Cardiac fibroblast (primary cell): ENCODE measurements at regions not wholly inside any gene's neighbourhood (a gene's known extent, or its start where the extent isn't known, plus 50 kb on each side); places are given as distances from the start of the nearest gene placed in this dataset.

ENCODE experiments used
- DNase-seq, 2 donors: peaks; one replicate each; pipeline versions ENCODE4 v3.0.0 to v3.0.0-alpha.2; 2010; ENCODE audit warnings: low read depth in 2 of 2
- H3K4me3 ChIP-seq, 2 donors: replicated peaks in 1 of 2; 1 replicate in 1 of 2; 2 replicates in 1 of 2; pipeline ENCODE4 v1.5.1; 2011; ENCODE audit warnings: low read depth in 2 of 2, low read length in 2 of 2, mild to moderate bottlenecking in 2 of 2, moderate library complexity in 1 of 2
- TF ChIP-seq, protein P1 (sequence below): IDR thresholded peaks from one replicate; pipeline ENCODE4 v1.5.1; 2011; ENCODE audit warnings: low read depth, mild to moderate bottlenecking, low read length, inconsistent platforms

DNA sequence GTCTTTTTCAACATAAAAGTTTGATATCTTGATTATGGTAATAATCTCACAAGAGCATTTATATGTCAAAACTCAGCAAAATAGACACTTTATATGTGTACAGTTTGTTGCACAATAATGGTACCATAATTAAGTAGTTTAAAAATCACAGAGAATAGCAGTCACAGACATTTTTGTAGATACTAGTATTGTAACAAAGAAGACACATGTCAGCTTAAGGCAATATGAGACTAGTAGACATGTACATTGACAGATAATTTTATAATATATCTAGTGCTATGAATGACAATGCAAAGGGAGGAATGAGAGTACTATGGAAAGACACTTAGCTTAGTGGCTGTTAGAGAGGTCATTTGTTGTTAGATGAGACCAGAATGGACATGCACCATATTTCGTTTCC, 1490.6 kb upstream of the CDH6 start:
- TF ChIP-seq, protein P1, sequence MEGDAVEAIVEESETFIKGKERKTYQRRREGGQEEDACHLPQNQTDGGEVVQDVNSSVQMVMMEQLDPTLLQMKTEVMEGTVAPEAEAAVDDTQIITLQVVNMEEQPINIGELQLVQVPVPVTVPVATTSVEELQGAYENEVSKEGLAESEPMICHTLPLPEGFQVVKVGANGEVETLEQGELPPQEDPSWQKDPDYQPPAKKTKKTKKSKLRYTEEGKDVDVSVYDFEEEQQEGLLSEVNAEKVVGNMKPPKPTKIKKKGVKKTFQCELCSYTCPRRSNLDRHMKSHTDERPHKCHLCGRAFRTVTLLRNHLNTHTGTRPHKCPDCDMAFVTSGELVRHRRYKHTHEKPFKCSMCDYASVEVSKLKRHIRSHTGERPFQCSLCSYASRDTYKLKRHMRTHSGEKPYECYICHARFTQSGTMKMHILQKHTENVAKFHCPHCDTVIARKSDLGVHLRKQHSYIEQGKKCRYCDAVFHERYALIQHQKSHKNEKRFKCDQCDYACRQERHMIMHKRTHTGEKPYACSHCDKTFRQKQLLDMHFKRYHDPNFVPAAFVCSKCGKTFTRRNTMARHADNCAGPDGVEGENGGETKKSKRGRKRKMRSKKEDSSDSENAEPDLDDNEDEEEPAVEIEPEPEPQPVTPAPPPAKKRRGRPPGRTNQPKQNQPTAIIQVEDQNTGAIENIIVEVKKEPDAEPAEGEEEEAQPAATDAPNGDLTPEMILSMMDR, result no peak
- no peak overlapping the region for H3K4me3 ChIP-seq
- DNase-seq, result no peak

DNA sequence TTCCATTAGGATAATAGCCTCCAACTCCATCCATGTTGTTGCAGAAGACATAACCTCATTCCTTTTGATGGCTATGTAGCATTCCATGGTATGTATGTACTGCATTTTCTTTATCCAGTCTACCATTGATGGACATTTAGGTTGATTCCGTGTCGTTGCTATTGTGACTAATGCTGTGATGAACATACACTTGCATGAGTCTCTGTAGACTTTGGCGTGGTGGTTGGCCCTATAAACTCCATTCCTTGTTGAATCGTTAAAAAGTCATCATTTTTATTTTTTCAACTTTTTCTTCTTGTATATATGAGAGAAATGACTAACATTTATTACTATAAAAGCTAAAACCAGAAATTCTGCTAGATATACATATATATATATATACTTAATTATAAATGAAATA, 1491.9 kb upstream of the CDH6 start:
- TF ChIP-seq, protein P1, result no peak
- no peak overlapping the region for H3K4me3 ChIP-seq
- no peak for DNase-seq

DNA sequence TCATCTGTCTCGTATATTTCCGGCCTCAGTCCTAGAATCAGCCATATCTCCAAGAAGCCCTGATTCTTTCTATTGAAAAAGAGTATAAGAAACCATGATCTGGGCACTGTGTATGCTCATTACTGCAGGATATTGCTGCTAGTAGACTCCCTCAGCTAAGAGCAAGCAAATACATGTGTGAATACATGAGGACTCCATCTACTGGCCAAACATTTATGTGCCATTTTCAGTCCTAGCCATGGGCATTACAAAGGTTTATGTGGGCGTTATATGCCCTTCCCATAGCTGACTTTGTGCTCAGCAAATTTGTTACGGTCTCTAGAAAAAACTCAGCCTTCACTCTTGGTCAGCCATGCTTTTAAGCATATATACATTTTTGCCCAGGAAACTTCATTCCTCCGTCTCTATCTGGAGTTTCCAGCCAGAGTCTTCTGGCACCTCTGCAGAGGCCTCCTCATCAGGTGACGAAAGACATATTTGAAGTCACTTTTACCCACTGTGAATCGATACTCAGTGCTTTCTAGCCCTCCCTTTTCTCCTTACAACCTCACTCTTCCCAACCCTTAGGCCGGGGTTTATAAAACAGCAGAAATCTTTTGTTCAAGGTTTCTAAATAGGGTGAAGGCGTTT, 1495.6 kb upstream of the CDH6 start:
- no peak overlapping the region for H3K4me3 ChIP-seq
- no peak for DNase-seq
- TF ChIP-seq, protein P1, result no peak

DNA sequence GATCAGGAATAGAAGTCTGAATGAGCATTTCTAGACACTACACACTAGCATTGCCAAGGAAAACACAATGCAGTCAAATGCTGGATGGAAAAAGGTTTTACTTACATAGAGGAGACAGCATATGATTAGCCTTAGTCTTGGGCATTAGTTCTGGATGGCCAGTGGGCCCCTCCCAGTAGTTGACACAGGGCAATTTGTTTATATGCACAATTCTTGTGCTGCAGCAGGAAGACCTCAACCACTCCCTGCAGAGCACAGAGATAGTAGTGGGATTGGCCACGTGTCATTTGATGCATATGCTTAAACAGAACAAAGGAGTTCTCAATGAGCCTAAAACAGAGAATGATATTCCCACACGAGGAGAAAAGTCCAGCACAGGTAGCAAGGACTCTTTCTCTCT, 1496.2 kb upstream of the CDH6 start:
- TF ChIP-seq, protein P1, result no peak
- H3K4me3 ChIP-seq, result no peak overlapping the region
- no peak for DNase-seq

DNA sequence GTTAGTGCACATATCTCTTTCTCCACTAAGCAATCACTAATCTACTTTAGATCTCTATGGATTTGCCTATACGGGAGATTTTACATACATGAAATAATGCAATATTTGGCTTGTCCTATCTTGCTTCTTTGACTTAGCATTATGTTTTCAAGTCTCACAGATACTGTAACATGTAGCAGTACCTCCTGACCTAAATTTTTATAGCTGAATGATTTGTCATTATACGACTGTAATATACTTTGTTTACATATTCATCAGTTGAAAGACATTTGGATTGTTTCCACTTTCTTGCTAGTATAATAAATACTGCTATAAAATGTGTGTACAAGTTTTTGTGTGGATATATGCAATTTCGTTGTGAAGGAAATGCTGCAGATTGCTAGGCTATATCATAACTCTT, 1520.8 kb upstream of the CDH6 start:
- TF ChIP-seq, protein P1, result no peak
- no peak overlapping the region for H3K4me3 ChIP-seq
- DNase-seq, result no peak

DNA sequence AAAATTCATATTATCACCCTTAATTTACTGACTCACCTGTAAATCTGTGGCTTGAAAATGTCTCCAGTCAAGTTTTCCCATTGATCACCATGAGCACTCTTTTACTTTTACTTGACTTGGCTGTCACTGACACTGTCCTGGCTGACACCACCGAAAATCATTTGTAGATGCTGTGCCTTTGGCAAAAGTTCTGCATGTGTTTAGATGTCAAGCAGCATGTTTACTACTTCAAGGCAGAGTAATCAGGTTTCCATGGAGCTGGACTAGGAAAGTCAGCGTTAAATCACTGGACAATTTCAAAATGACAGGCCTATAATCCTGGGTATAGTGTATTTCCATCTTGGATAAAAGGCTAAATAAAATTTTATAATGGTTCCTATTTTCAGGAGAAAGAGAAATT, 1530.6 kb upstream of the CDH6 start:
- DNase-seq, result no peak
- TF ChIP-seq, protein P1, result no peak
- H3K4me3 ChIP-seq, result no peak overlapping the region

DNA sequence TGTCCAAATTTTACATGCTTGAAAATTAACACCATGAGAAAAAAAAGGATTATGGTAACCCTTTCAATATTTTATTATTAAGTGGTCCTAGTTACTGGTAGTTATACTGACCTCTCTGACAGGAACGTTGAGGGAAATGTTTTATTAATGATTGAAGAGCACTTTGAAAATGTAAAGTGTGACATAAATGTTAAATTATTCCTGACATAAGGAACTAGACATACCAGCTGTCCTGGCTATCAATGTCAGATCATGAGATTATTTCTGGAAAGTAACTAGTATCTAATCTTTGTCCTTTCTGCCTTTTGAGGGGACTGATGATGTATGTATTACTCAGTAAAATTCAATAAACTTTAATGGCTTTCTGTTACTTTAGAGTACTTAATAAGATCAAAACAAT, 1538.5 kb upstream of the CDH6 start:
- H3K4me3 ChIP-seq, result no peak overlapping the region
- DNase-seq, result no peak
- TF ChIP-seq, protein P1, result no peak
